DMS 273 (cell line): ENCODE measurements at regions not wholly inside any gene's neighbourhood (a gene's known extent, or its start where the extent isn't known, plus 50 kb on each side); places are given as distances from the start of the nearest gene placed in this dataset.
"Not testable (repeated sequence)": the region's sequence is repeated elsewhere in the genome, so short reads cannot be mapped to it uniquely, and the experiment has no call there.

Source experiments
- DNase-seq: peaks from one replicate; lab custom pipeline; 2025; ENCODE audit not compliant: unreplicated experiment; lab: John Stamatoyannopoulos, UW

- DNase-seq: peak; percentile 75
Observed at GRCh38 chr2:185475914-185476313, 262.7 kb upstream of the FSIP2 start.

- no peak for DNase-seq
Observed at GRCh38 chr2:185477452-185477851, 261.2 kb upstream of the FSIP2 start.

GRCh38 chr2:185484602-185485001 is 254.0 kb upstream of the FSIP2 start:
- DNase-seq: no peak

GRCh38 chr2:185502351-185502750 is 236.3 kb upstream of the FSIP2 start:
- DNase-seq: peak; percentile 74

GRCh38 chr2:185507719-185508118 is 230.9 kb upstream of the FSIP2 start:
- peak; percentile 2 for DNase-seq

GRCh38 chr2:185510060-185510459 is 228.5 kb upstream of the FSIP2 start:
- no peak for DNase-seq

GRCh38 chr2:185511925-185512324 is 226.7 kb upstream of the FSIP2 start:
- no peak for DNase-seq

- DNase-seq: peak; percentile 15
Observed at GRCh38 chr2:185522472-185522871, 216.1 kb upstream of the FSIP2 start.

GRCh38 chr2:185524242-185524641 is 214.4 kb upstream of the FSIP2 start:
- not testable (repeated sequence) for DNase-seq

- DNase-seq: no peak
Observed at GRCh38 chr2:185526161-185526560, 212.4 kb upstream of the FSIP2 start.

GRCh38 chr2:185531721-185532120 is 206.9 kb upstream of the FSIP2 start:
- no peak for DNase-seq

- DNase-seq: no peak
Observed at GRCh38 chr2:185537689-185538088, 200.9 kb upstream of the FSIP2 start.

- DNase-seq: no peak
Observed at GRCh38 chr2:185567196-185567595, 171.4 kb upstream of the FSIP2 start.

GRCh38 chr2:185567940-185568339 is 170.7 kb upstream of the FSIP2 start:
- no peak for DNase-seq

GRCh38 chr2:185578322-185578721 is 160.3 kb upstream of the FSIP2 start:
- DNase-seq: no peak

- no peak for DNase-seq
Observed at GRCh38 chr2:185583058-185583816, 155.4 kb upstream of the FSIP2 start.

GRCh38 chr2:185585165-185585564 is 153.4 kb upstream of the FSIP2 start:
- not testable (repeated sequence) for DNase-seq

GRCh38 chr2:185591276-185591675 is 147.3 kb upstream of the FSIP2 start:
- DNase-seq: not testable (repeated sequence)

GRCh38 chr2:185607945-185608344 is 130.7 kb upstream of the FSIP2 start:
- no peak for DNase-seq

- DNase-seq: peak; percentile 20
Observed at GRCh38 chr2:185608799-185609198, 129.8 kb upstream of the FSIP2 start.

- DNase-seq: no peak
Observed at GRCh38 chr2:185610301-185610700, 128.3 kb upstream of the FSIP2 start.

- DNase-seq: no peak
Observed at GRCh38 chr2:185618625-185619024, 120.0 kb upstream of the FSIP2 start.

GRCh38 chr2:185625604-185626003 is 113.0 kb upstream of the FSIP2 start:
- no peak for DNase-seq
